ENCODE measurements at regions not wholly inside any gene's neighbourhood (a gene's known extent, or its start where the extent isn't known, plus 50 kb on each side); places are given as distances from the start of the nearest gene placed in this dataset.

DNA sequence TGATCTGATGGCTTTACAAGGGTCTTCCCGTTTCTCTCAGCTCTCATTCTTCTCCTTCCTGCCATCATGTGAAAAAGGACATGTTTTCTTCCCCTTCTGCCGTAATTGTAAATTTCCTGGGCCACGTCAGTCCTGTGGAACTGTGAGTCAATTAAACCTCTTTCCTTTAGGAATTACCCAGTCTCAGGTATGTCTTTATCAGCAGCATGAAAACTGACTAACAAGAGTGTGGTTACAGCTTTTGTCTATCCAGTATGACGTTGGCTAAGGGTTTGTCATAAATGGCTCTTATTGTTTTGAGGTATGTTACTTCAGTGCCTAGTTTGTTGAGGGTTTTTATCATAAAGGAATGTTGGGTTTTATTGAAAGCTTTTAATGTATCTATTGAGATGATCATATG is 501.6 kb downstream of the CAAP1 start:
- H3K4me1 ChIP-seq (ENCODE audit: control insufficient read depth, low read length): no peaks in the 10 kb centered on the region
- H4K20me1 ChIP-seq (ENCODE audit: control insufficient read depth, insufficient read depth, low read depth, low read length): no peaks in the 10 kb centered on the region
- TF ChIP-seq EZH2phosphoT487 (IDR thresholded peaks at IDR 0.05; ENCODE audit: borderline replicate concordance, low read length) (no peak), CTCF (IDR thresholded peaks at IDR 0.05; ENCODE audit: low read depth, low read length, poor library complexity, severe bottlenecking) (no peak)
- no peaks in the 10 kb centered on the region for H3K79me2 ChIP-seq (ENCODE audit: control insufficient read depth, low read length)
- no peaks in the 10 kb centered on the region for H3K9me2 ChIP-seq (replicated peaks; ENCODE audit: control insufficient read depth, low read length)
- no peaks in the 10 kb centered on the region for H3K9me3 ChIP-seq (ENCODE audit: control insufficient read depth, insufficient read depth, low read length)
- H3K4me3 ChIP-seq (ENCODE audit: low read length): no peak overlapping the region
- no peaks in the 10 kb centered on the region for H3F3A ChIP-seq (ENCODE audit: control insufficient read depth, insufficient read depth)
- H3K27ac ChIP-seq (ENCODE audit: low read depth, low read length): no peak overlapping the region
- H3K4me2 ChIP-seq (ENCODE audit: low read length): no peak overlapping the region
- H3K27me3 ChIP-seq (ENCODE audit: control insufficient read depth, low read length): no peaks in the 10 kb centered on the region
- no peaks in the 10 kb centered on the region for H3K36me3 ChIP-seq (ENCODE audit: control insufficient read depth, low read length)

DNA sequence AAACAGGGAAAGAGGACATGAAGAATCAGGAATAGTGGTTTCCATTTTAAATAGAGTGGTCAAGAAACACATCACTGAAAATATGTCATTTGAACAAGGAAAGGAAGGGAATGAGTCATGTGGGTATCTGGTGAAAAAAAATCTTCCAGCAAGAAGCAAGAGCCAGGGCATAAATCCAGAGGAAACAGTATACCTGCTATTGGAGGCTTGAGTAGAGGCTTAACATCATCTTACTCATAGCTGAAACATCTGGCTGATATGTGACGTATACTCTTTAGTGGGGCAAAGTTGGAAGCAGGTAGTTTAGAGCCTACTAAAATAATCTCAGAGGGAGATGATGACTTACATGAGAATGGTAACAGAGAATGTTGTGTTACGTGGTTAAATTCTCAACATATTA is 517.2 kb downstream of the CAAP1 start:
- H3K27ac ChIP-seq (ENCODE audit: low read depth, low read length): no peak overlapping the region
- TF ChIP-seq EZH2phosphoT487 (IDR thresholded peaks at IDR 0.05; ENCODE audit: borderline replicate concordance, low read length): no peak
- TF ChIP-seq CTCF (IDR thresholded peaks at IDR 0.05; ENCODE audit: low read depth, low read length, poor library complexity, severe bottlenecking): no peak
- H3K4me3 ChIP-seq (ENCODE audit: low read length): no peak overlapping the region
- H3K9me2 ChIP-seq (replicated peaks; ENCODE audit: control insufficient read depth, low read length): no peaks in the 10 kb centered on the region
- no peaks in the 10 kb centered on the region for H3K79me2 ChIP-seq (ENCODE audit: control insufficient read depth, low read length)
- no peaks in the 10 kb centered on the region for H3K27me3 ChIP-seq (ENCODE audit: control insufficient read depth, low read length)
- H3K4me1 ChIP-seq (ENCODE audit: control insufficient read depth, low read length): no peaks in the 10 kb centered on the region
- no peak overlapping the region for H3K4me2 ChIP-seq (ENCODE audit: low read length)
- H4K20me1 ChIP-seq (ENCODE audit: control insufficient read depth, insufficient read depth, low read depth, low read length): no peaks in the 10 kb centered on the region
- no peaks in the 10 kb centered on the region for H3F3A ChIP-seq (ENCODE audit: control insufficient read depth, insufficient read depth)
- H3K9me3 ChIP-seq (ENCODE audit: control insufficient read depth, insufficient read depth, low read length): no peaks in the 10 kb centered on the region
- H3K36me3 ChIP-seq (ENCODE audit: control insufficient read depth, low read length): no peaks in the 10 kb centered on the region

DNA sequence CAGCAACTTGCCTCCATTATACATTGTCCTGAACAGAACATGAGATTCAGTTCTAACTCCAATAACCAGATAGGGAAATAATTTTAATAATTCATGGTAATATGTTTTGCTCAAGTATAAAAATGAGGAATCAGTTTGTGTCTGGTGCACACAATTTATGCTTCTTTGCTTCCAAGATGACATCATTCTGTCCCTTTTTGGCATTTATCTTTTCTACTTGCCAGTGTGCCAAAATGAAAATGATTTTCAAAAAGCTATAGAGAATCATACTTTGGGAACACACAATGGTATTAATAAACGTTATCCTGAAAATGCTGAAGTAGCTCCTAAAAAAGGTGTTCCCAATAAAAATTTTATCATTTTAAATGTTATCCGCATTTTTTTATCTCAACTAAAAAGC is 519.0 kb downstream of the CAAP1 start:
- H4K20me1 ChIP-seq (ENCODE audit: control insufficient read depth, insufficient read depth, low read depth, low read length): no peaks in the 10 kb centered on the region
- TF ChIP-seq CTCF (IDR thresholded peaks at IDR 0.05; ENCODE audit: low read depth, low read length, poor library complexity, severe bottlenecking) (no peak), EZH2phosphoT487 (IDR thresholded peaks at IDR 0.05; ENCODE audit: borderline replicate concordance, low read length) (no peak)

GRCh38 chr9:26371236-26371635 is 521.4 kb downstream of the CAAP1 start:
- Histone ChIP-seq H3K27ac (ENCODE audit: low read depth, low read length) (no peak overlapping the region), H3K79me2 (ENCODE audit: control insufficient read depth, low read length) (no peaks in the 10 kb centered on the region), H3K4me1 (ENCODE audit: control insufficient read depth, low read length) (no peaks in the 10 kb centered on the region), H3F3A (ENCODE audit: control insufficient read depth, insufficient read depth) (no peaks in the 10 kb centered on the region), H4K20me1 (ENCODE audit: control insufficient read depth, insufficient read depth, low read depth, low read length) (no peaks in the 10 kb centered on the region), H3K4me3 (ENCODE audit: low read length) (no peak overlapping the region), H3K27me3 (ENCODE audit: control insufficient read depth, low read length) (no peaks in the 10 kb centered on the region), H3K36me3 (ENCODE audit: control insufficient read depth, low read length) (no peaks in the 10 kb centered on the region), H3K4me2 (ENCODE audit: low read length) (no peak overlapping the region), H3K9me3 (ENCODE audit: control insufficient read depth, insufficient read depth, low read length) (no peaks in the 10 kb centered on the region), H3K9me2 (replicated peaks; ENCODE audit: control insufficient read depth, low read length) (no peaks in the 10 kb centered on the region)
- TF ChIP-seq EZH2phosphoT487 (IDR thresholded peaks at IDR 0.05; ENCODE audit: borderline replicate concordance, low read length) (no peak), CTCF (IDR thresholded peaks at IDR 0.05; ENCODE audit: low read depth, low read length, poor library complexity, severe bottlenecking) (no peak)

More for the DNA sequence above, 519.0 kb downstream of the CAAP1 start:
- Histone ChIP-seq H3K27ac (ENCODE audit: low read depth, low read length) (no peak overlapping the region), H3F3A (ENCODE audit: control insufficient read depth, insufficient read depth) (no peaks in the 10 kb centered on the region), H3K4me1 (ENCODE audit: control insufficient read depth, low read length) (no peaks in the 10 kb centered on the region), H3K36me3 (ENCODE audit: control insufficient read depth, low read length) (no peaks in the 10 kb centered on the region), H3K79me2 (ENCODE audit: control insufficient read depth, low read length) (no peaks in the 10 kb centered on the region), H3K9me2 (replicated peaks; ENCODE audit: control insufficient read depth, low read length) (no peaks in the 10 kb centered on the region), H3K9me3 (ENCODE audit: control insufficient read depth, insufficient read depth, low read length) (no peaks in the 10 kb centered on the region), H3K27me3 (ENCODE audit: control insufficient read depth, low read length) (no peaks in the 10 kb centered on the region), H3K4me2 (ENCODE audit: low read length) (no peak overlapping the region), H3K4me3 (ENCODE audit: low read length) (no peak overlapping the region)
